Mammary epithelial cell (primary cell): ENCODE measurements at regions not wholly inside any gene's neighbourhood (a gene's known extent, or its start where the extent isn't known, plus 50 kb on each side); places are given as distances from the start of the nearest gene placed in this dataset.

Source experiments
- CTCF ChIP-seq, 2 donors: IDR thresholded peaks in 1 of 2; conservative IDR thresholded peaks in 1 of 2; 2 replicates each; pipeline ENCODE4 v1.5.1; 2011 to 2012; ENCODE audit warnings: inconsistent platforms in 2 of 2, low read length in 2 of 2, mild to moderate bottlenecking in 2 of 2, control low read depth in 1 of 2, low read depth in 1 of 2; ENCODE audit not compliant: insufficient read depth in 1 of 2; ENCODE audit errors: extremely low read depth in 1 of 2
- EZH2 ChIP-seq: IDR thresholded peaks from 2 replicates; pipeline ENCODE4 v1.6.1; 2012; ENCODE audit warnings: low read length, inconsistent platforms, borderline replicate concordance

- no peak for TF ChIP-seq CTCF (conservative IDR thresholded peaks at IDR 0.05 in 1 of 2, IDR thresholded peaks at IDR 0.05 in 1 of 2; ENCODE audit: extremely low read depth in 1 of 2, insufficient read depth in 1 of 2, low read depth in 1 of 2, low read length in 2 of 2)
- TF ChIP-seq EZH2, result no peak
Measured at GRCh38 chr10:65419629-65420028, 1506.2 kb upstream of the LRRTM3 start.
